Fibroblast of lung (primary cell): ENCODE measurements at regions not wholly inside any gene's neighbourhood (a gene's known extent, or its start where the extent isn't known, plus 50 kb on each side); places are given as distances from the start of the nearest gene placed in this dataset.

ENCODE experiments used
- EZH2 ChIP-seq: IDR thresholded peaks from 2 replicates; pipeline ENCODE4 v1.5.1; 2012; ENCODE audit warnings: low read length, control low read depth, mild to moderate bottlenecking; ENCODE audit errors: missing control alignments
- TF ChIP-seq, protein P1 (sequence below), 2 donors: IDR thresholded peaks in 1 of 2; conservative IDR thresholded peaks in 1 of 2; 1 replicate in 1 of 2; 2 replicates in 1 of 2; pipeline ENCODE4 v1.5.1; 2011 to 2012; ENCODE audit warnings: low read length in 2 of 2, control low read depth in 1 of 2, inconsistent platforms in 1 of 2, low read depth in 1 of 2, mild to moderate bottlenecking in 1 of 2

DNA sequence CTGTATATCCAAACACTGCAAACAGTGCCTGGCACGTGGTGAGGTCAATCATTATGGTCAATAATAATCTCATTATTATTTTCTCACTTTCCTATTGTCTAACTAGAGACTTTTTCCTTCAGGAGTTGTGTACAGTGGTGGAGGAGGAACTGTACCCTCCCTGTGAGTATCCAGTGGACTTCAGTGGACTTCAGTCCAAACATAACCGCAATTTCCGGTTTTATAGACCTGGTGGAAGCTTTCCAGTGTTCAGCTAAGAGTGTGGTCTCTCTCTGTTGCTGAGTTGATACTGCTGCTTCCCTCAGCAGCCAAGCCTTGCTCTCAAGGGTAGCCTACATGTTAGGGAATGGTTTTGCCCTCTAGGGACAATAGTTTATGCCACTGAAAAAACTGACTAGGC, 447.1 kb downstream of the TMEM182 start:
- TF ChIP-seq, protein P1, sequence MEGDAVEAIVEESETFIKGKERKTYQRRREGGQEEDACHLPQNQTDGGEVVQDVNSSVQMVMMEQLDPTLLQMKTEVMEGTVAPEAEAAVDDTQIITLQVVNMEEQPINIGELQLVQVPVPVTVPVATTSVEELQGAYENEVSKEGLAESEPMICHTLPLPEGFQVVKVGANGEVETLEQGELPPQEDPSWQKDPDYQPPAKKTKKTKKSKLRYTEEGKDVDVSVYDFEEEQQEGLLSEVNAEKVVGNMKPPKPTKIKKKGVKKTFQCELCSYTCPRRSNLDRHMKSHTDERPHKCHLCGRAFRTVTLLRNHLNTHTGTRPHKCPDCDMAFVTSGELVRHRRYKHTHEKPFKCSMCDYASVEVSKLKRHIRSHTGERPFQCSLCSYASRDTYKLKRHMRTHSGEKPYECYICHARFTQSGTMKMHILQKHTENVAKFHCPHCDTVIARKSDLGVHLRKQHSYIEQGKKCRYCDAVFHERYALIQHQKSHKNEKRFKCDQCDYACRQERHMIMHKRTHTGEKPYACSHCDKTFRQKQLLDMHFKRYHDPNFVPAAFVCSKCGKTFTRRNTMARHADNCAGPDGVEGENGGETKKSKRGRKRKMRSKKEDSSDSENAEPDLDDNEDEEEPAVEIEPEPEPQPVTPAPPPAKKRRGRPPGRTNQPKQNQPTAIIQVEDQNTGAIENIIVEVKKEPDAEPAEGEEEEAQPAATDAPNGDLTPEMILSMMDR (conservative IDR thresholded peaks at IDR 0.05 in 1 of 2, IDR thresholded peaks at IDR 0.05 in 1 of 2; ENCODE audit: low read depth in 1 of 2, low read length in 2 of 2): no peak
- TF ChIP-seq EZH2: no peak
